ENCODE measurements at regions not wholly inside any gene's neighbourhood (a gene's known extent, or its start where the extent isn't known, plus 50 kb on each side); places are given as distances from the start of the nearest gene placed in this dataset.

DNA sequence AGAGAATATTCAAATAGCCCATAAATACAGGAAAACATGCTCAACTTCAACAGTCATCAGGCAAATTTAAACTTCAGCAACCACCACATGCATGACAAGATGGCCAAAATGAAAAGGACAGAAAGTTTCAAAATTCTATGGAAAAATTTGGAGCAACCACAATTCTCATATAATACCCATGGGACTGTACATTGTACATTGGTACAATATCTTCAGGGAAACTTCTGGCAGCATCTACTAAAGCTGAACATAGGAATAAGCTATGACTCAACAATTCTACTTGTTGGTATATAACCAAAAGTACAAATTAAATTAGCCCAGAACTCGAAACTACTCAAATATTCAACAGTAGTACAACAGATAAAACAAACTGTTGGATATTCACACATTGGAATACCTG, 847.6 kb downstream of the TBL1XR1 start:
- TF ChIP-seq JUN (CRISPR knock-in tag; IDR thresholded peaks at IDR 0.05) (no peak), NR3C1 (CRISPR knock-in tag; conservative IDR thresholded peaks at IDR 0.05; ENCODE audit: low read depth) (no peak), MYBL2 (CRISPR knock-in tag; IDR thresholded peaks at IDR 0.05) (no peak), NR1H2 (CRISPR knock-in tag; IDR thresholded peaks at IDR 0.05) (no peak), NFYB (CRISPR knock-in tag; conservative IDR thresholded peaks at IDR 0.05; ENCODE audit: low read depth) (no peak)
- TF ChIP-seq, protein P1, sequence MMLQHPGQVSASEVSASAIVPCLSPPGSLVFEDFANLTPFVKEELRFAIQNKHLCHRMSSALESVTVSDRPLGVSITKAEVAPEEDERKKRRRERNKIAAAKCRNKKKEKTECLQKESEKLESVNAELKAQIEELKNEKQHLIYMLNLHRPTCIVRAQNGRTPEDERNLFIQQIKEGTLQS (CRISPR knock-in tag; conservative IDR thresholded peaks at IDR 0.05): no peak
- TF ChIP-seq, protein P2, sequence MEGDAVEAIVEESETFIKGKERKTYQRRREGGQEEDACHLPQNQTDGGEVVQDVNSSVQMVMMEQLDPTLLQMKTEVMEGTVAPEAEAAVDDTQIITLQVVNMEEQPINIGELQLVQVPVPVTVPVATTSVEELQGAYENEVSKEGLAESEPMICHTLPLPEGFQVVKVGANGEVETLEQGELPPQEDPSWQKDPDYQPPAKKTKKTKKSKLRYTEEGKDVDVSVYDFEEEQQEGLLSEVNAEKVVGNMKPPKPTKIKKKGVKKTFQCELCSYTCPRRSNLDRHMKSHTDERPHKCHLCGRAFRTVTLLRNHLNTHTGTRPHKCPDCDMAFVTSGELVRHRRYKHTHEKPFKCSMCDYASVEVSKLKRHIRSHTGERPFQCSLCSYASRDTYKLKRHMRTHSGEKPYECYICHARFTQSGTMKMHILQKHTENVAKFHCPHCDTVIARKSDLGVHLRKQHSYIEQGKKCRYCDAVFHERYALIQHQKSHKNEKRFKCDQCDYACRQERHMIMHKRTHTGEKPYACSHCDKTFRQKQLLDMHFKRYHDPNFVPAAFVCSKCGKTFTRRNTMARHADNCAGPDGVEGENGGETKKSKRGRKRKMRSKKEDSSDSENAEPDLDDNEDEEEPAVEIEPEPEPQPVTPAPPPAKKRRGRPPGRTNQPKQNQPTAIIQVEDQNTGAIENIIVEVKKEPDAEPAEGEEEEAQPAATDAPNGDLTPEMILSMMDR (IDR thresholded peaks at IDR 0.05): no peak
- TF ChIP-seq, protein P3, sequence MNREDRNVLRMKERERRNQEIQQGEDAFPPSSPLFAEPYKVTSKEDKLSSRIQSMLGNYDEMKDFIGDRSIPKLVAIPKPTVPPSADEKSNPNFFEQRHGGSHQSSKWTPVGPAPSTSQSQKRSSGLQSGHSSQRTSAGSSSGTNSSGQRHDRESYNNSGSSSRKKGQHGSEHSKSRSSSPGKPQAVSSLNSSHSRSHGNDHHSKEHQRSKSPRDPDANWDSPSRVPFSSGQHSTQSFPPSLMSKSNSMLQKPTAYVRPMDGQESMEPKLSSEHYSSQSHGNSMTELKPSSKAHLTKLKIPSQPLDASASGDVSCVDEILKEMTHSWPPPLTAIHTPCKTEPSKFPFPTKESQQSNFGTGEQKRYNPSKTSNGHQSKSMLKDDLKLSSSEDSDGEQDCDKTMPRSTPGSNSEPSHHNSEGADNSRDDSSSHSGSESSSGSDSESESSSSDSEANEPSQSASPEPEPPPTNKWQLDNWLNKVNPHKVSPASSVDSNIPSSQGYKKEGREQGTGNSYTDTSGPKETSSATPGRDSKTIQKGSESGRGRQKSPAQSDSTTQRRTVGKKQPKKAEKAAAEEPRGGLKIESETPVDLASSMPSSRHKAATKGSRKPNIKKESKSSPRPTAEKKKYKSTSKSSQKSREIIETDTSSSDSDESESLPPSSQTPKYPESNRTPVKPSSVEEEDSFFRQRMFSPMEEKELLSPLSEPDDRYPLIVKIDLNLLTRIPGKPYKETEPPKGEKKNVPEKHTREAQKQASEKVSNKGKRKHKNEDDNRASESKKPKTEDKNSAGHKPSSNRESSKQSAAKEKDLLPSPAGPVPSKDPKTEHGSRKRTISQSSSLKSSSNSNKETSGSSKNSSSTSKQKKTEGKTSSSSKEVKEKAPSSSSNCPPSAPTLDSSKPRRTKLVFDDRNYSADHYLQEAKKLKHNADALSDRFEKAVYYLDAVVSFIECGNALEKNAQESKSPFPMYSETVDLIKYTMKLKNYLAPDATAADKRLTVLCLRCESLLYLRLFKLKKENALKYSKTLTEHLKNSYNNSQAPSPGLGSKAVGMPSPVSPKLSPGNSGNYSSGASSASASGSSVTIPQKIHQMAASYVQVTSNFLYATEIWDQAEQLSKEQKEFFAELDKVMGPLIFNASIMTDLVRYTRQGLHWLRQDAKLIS (CRISPR knock-in tag; IDR thresholded peaks at IDR 0.05; ENCODE audit: borderline replicate concordance): no peak
- TF ChIP-seq, protein P4, sequence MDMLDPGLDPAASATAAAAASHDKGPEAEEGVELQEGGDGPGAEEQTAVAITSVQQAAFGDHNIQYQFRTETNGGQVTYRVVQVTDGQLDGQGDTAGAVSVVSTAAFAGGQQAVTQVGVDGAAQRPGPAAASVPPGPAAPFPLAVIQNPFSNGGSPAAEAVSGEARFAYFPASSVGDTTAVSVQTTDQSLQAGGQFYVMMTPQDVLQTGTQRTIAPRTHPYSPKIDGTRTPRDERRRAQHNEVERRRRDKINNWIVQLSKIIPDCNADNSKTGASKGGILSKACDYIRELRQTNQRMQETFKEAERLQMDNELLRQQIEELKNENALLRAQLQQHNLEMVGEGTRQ (CRISPR knock-in tag; IDR thresholded peaks at IDR 0.05): no peak
- TF ChIP-seq, protein P5, sequence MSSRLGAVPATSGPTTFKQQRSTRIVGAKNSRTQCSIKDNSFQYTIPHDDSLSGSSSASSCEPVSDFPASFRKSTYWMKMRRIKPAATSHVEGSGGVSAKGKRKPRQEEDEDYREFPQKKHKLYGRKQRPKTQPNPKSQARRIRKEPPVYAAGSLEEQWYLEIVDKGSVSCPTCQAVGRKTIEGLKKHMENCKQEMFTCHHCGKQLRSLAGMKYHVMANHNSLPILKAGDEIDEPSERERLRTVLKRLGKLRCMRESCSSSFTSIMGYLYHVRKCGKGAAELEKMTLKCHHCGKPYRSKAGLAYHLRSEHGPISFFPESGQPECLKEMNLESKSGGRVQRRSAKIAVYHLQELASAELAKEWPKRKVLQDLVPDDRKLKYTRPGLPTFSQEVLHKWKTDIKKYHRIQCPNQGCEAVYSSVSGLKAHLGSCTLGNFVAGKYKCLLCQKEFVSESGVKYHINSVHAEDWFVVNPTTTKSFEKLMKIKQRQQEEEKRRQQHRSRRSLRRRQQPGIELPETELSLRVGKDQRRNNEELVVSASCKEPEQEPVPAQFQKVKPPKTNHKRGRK (CRISPR knock-in tag; IDR thresholded peaks at IDR 0.05; ENCODE audit: borderline replicate concordance): no peak

Data from WTC11 (cell line).